GM18907 (cell line): ENCODE measurements at regions not wholly inside any gene's neighbourhood (a gene's known extent, or its start where the extent isn't known, plus 50 kb on each side); places are given as distances from the start of the nearest gene placed in this dataset.

Experiments
- ATAC-seq: cut with Tn5 transposase; IDR thresholded peaks from one replicate; pipeline ENCODE4 v1.9.1; 2021; ENCODE audit warnings: mild to moderate bottlenecking, moderate library complexity; ENCODE audit not compliant: unreplicated experiment

DNA sequence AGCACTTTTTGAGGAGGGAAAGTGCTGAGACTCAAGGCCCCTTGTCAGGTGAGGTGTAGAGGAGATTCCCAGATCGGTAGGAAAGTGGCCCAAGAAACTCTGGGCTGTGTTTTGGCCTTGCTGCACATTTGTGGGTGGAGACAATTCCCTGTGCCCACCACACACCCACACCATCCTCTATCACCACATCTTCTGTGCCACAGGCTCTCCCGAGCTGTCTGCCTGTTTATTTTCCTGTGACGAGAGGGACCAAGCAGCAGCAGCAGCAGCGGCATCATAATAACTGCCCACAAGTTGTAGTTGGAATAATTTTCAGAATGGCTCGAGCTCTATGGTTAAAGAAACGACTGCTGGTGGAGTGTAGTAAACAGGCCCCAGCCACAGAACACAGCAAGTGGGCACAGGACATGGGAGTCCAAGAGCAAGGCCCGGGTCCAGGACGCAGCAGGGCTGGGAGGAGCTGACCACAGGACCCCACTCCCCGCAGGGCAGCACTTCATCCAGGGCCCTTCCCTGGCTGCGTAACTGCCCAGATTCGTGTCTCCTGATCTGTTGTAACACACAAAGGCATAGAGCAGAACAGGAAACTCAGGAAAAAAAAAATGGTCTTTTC, 55.6 kb upstream of the BCL2L14 start:
- ATAC-seq, result no peak

DNA sequence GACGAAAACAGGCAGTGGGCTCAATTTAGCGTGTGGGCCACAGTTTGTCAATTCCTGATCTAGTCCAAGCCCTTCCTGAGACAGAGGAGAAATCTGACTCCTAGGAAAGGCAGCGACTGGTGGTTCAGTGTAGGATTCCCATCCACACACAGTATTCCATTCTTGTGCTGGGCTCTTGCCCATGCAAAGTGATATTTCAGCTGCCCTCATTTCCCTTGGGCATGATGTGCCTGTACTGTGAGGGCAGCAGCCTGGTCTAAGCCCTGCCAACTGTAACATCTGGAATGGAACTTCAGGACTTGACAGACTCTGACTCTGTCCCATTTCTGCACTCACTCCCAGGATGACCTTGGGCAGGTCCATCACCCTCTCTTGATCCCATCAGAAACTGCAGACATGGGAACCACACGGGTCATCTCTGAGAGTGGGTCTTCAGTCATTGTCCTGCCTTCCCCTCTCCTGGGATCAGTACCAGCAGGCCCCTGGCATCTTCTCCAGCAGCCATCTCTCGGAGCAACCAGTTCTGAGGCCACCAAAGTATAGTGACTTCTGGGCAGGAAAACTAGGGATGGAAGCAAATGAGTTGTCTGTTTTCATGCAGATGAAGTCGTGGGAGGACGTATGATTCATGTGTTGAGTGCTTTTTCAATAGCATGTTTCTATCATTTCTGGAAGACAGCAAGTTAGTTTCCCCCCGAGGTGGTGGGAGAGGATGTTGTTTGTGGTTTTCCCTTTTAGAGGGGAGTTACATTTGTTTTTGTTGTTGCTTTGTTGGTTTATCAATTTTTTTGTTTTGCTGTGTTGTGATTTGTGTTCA, 54.2 kb upstream of the BCL2L14 start:
- no peak for ATAC-seq

DNA sequence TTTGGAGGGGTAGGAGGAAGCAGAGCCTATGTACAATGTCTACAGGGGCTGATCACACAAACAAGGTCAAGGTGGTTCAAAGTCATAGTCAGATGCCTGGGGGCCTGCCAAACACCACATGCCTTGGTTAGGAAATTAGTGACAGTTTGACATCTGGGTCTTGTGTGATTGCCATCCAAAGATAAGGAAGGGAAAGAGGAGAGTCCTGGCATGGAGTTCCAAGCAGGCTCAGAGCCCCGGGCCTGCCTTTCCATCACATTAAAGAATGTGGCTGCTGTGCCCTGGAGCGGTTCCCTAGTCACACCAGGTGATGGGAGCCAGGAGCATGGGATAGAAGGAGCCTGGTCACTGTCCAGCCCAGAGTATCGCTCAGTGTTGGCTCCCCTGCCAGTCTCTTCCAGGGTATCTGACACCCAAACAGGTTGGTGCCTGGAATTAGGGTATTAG, 53.6 kb upstream of the BCL2L14 start:
- ATAC-seq, result no peak

DNA sequence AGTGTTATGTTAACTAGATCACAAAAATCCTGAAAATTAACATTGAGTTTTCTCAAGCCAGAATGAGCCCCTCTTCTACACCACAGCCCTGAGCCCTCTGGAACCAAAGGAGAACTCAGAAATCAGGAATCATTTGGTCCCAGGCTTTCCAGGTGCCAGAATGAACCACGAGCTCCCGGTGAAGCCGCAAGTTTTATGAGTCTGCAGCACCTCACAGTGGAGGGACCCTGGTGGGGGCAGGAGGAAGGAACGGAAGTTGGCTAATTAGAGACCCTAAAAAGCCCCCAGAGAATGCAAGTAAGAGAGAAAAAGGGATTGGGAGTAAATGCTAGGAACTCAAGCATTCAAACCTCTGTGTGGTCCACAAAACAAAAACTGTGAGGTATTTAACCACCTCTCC, 52.9 kb upstream of the BCL2L14 start:
- no peak for ATAC-seq

DNA sequence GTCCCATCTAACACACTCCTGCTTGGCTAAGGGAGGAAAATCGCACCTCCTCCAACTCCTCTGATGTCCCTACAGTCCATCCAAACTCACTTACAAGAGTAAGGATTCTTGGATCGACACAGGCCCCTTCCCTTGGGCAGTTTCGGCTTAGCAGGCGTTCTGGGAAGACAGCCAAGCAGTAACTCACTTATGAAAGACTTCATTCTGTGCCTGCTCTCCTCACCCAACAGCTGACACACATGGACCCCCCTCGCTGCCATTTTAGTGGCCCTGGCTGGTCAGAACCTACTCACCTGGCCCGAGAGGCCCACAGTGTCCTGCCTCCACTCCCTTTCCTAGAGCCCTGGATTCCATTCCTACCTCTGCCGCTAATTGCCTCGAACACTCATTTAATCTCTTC, 52.3 kb upstream of the BCL2L14 start:
- no peak for ATAC-seq

DNA sequence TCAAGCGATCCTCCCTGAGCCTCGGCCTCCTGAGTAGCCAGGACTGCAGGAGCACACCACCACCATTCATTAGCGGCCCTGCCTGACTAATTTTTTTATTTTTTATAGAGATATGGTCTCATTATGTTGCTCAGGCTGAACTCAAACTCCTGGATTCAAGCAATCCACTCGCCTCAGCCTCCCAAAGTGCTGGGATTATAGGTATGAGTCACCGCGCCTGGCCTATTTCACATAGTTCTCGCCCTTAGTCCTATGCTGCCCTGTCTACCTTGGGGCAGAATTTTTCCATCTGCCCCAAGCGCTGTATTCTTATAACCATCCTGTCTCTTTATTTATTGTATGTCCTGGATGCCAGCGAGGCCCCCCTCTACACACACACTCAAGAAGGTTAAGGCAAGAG, 50.9 kb upstream of the BCL2L14 start:
- no peak for ATAC-seq

DNA sequence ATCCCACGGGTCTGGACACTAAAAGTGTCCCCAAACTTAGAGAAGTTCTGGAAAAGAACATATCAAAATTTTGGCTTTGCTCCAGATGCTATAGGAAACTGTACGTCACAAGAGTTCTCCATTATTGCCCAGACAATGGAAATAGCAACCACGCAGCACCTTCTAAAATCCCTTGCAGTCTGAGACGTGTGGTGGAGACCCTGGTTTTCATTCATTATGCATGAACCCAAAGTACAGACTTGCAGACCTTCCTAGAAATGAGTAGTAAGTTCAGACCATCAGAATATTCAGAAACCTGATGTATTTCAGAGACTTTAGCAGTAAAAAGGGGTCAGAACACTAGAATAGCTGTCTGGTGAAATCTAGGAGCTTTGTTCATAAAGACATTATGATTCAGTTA, 50.0 kb upstream of the BCL2L14 start:
- no peak for ATAC-seq
